Stimulated activated naive B cell treated with anti-CD40 and anti-IgM and Interleukin-4, amounts not matched to agents 10 μg/mL and 1 μg/mL and 100 μg/mL, for 72 hours (primary cell): ENCODE measurements at regions not wholly inside any gene's neighbourhood (a gene's known extent, or its start where the extent isn't known, plus 50 kb on each side); places are given as distances from the start of the nearest gene placed in this dataset.
A peak's percentile ranks its signal among the peaks of the same experiment; 100 is the strongest.

Experiments used
- ATAC-seq, 2 donors: fragments of 150-1000 bp; cut with Tn5 transposase; replicated peaks; 2 replicates each; pipeline ENCODE4 v1.10.0; 2021; ENCODE audit warnings: moderate library complexity in 1 of 2
- DNase-seq: peaks from one replicate; pipeline ENCODE4 v3.0.0; 2021
- H3K27ac Mint-ChIP-seq: one replicate; pipeline ENCODE4 v1.8.0; 2022; ENCODE audit warnings: mild to moderate bottlenecking, mixed read lengths
- H3K27me3 Mint-ChIP-seq, 2 donors: one replicate each; pipeline ENCODE4 v1.8.0; 2022; ENCODE audit warnings: mixed read lengths in 2 of 2
- H3K36me3 Mint-ChIP-seq, 2 donors: one replicate each; pipeline ENCODE4 v1.8.0; 2022; ENCODE audit warnings: mixed read lengths in 2 of 2, mild to moderate bottlenecking in 1 of 2
- H3K4me1 Mint-ChIP-seq, 2 donors: one replicate each; pipeline ENCODE4 v1.8.0; 2022; ENCODE audit warnings: mixed read lengths in 2 of 2, mild to moderate bottlenecking in 1 of 2
- H3K4me3 Mint-ChIP-seq, 2 donors: one replicate each; pipeline ENCODE4 v1.8.0; 2022; ENCODE audit warnings: mild to moderate bottlenecking in 2 of 2, mixed read lengths in 2 of 2, moderate library complexity in 1 of 2
- H3K9me3 Mint-ChIP-seq, 2 donors: one replicate each; pipeline ENCODE4 v1.8.0; 2022; ENCODE audit warnings: mixed read lengths in 2 of 2, mild to moderate bottlenecking in 1 of 2

DNA sequence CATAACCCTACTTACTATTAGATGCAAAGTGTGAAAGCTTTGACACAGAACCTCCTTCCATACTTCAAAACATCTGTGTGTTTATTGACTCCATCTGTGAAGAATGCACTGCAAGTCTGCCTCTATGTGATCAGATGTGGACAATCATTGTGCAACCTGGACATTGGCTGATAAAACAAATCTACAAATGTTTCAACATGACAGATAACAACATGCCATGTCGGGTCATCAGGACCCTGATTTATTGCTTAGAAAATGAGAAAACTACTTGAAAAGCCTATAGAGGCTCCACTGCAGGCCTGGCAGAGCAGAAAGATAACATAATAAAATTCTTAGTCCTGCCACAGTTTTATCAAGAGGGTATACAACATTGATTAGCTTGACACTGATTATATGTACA is 1286.4 kb downstream of the GRIK2 start:
- DNase-seq (no peak), ATAC-seq (no peak)
- Mint-ChIP-seq H3K27ac (no peak overlapping the region), H3K27me3 (no peaks in the 10 kb centered on the region), H3K36me3 (no peaks in the 10 kb centered on the region), H3K4me3 (no peak overlapping the region), H3K4me1 (no peaks in the 10 kb centered on the region), H3K9me3 (no peaks in the 10 kb centered on the region)

DNA sequence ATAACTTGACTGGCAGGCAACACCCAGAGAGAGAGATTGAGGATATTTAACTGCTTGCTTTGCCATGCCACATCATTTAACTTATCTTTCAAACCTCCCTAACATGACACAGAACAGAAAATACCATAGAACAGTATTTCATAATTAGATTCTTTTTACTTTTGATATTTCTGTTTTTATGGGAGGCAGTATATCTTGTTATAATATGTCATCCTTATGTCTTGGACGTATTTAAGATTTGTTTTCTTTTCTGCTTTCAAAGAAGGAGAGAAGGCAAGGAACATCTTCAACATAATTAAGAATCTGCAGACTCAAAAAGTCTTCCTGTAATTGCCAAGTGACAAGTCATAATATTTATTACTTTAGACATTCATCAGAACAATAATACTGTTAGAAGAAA is 1283.7 kb downstream of the GRIK2 start:
- Mint-ChIP-seq H3K9me3 (no peaks in the 10 kb centered on the region), H3K27ac (no peak overlapping the region), H3K27me3 (no peaks in the 10 kb centered on the region), H3K4me1 (no peaks in the 10 kb centered on the region), H3K36me3 (no peaks in the 10 kb centered on the region), H3K4me3 (no peak overlapping the region)
- DNase-seq (no peak), ATAC-seq (no peak)

DNA sequence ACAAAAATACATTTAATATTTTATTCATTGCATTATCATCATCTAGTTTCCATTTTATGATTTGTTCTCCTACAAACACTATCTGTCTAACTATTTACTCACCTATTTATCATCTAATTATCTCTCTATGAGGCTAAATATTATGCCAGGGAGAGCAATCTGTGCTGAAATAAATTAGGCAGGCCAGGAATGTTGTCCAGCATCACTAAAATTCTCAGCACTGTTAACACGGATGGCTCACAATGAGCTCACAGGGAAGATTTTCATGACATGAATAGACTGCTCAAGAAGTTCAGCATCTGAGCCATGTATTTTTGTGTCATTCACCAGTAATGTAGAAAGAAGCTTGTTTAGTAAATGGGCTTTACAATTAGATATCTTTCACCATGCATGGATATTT is 1277.2 kb downstream of the GRIK2 start:
- H3K27ac Mint-ChIP-seq, result no peak overlapping the region
- no peaks in the 10 kb centered on the region for H3K27me3 Mint-ChIP-seq
- no peaks in the 10 kb centered on the region for H3K9me3 Mint-ChIP-seq
- no peak overlapping the region for H3K4me3 Mint-ChIP-seq
- no peaks in the 10 kb centered on the region for H3K36me3 Mint-ChIP-seq
- no peaks in the 10 kb centered on the region for H3K4me1 Mint-ChIP-seq
- ATAC-seq (no peak), DNase-seq (no peak)

DNA sequence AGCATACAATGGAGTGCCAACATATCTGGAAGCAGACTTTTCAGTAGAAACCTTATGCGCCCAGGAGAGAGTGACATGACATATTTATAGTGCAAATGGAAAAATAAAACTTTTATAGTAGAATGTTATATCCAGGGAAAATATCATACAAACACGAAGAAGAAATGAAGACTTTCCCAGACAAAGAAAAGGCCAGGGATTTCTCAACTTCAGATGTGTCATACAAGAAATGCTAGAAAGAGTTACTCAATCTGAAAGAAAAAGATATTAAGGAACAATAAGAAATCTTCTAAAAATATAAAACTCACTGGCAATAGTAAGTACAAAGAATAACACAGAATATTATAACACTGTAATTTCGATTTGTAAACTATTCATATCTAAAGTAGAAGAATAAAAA is 1269.3 kb downstream of the GRIK2 start:
- Mint-ChIP-seq H3K27ac (no peak overlapping the region), H3K4me1 (no peaks in the 10 kb centered on the region), H3K27me3 (no peaks in the 10 kb centered on the region), H3K4me3 (no peak overlapping the region), H3K36me3 (no peaks in the 10 kb centered on the region), H3K9me3 (peaks cover 1 to 3% of the 10 kb centered on the region in 2 donors)
- ATAC-seq (no peak), DNase-seq (no peak)

DNA sequence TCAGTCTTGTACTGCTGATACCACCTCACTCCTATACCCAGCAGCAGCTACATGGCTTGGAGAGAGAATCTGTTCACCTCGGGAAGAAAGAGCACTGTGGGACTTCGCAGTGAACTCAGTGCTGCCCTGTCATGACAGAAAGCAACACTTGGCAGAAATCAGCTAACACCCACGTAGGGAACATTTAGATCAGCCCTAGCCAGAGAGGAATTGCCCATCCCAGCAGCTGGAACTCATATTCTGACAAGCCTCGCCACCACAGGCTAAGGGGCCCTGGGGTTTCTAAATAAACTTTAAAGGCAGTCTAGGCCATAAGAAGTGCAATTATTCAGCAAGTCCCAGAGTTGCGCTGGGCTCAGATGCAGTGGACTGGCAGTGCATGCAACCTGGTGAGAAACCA is 1266.8 kb downstream of the GRIK2 start:
- no peak for DNase-seq
- no peaks in the 10 kb centered on the region for H3K36me3 Mint-ChIP-seq
- no peaks in the 10 kb centered on the region for H3K4me1 Mint-ChIP-seq
- peaks cover 1 to 3% of the 10 kb centered on the region in 2 donors for H3K9me3 Mint-ChIP-seq
- ATAC-seq, result peak in 1 of 2 donors; percentile 19
- H3K27ac Mint-ChIP-seq, result no peak overlapping the region
- H3K4me3 Mint-ChIP-seq, result no peak overlapping the region
- no peaks in the 10 kb centered on the region for H3K27me3 Mint-ChIP-seq

DNA sequence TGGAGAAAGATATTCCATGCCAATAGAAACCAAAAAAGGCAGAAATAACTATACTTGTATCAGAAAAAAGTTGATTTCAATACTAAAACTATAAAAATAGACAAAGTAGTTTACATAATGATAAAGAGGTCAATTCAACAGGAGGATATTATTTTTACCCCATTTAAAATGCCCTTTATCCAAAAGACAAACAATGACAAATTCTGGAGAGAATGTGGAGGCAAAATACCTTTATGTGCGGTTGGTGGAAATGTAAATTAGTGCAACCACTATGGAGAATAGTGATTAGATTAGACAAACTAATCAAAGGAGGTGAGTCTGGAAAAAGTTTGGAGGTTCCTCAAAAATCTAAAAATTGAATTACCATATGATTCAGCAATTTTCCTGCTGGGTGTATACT is 1262.3 kb downstream of the GRIK2 start:
- no peaks in the 10 kb centered on the region for H3K4me1 Mint-ChIP-seq
- DNase-seq (no peak), ATAC-seq (no peak)
- no peak overlapping the region for H3K4me3 Mint-ChIP-seq
- no peaks in the 10 kb centered on the region for H3K27me3 Mint-ChIP-seq
- peaks cover 3 to 5% of the 10 kb centered on the region in 2 donors for H3K9me3 Mint-ChIP-seq
- H3K27ac Mint-ChIP-seq, result no peak overlapping the region
- no peaks in the 10 kb centered on the region for H3K36me3 Mint-ChIP-seq

DNA sequence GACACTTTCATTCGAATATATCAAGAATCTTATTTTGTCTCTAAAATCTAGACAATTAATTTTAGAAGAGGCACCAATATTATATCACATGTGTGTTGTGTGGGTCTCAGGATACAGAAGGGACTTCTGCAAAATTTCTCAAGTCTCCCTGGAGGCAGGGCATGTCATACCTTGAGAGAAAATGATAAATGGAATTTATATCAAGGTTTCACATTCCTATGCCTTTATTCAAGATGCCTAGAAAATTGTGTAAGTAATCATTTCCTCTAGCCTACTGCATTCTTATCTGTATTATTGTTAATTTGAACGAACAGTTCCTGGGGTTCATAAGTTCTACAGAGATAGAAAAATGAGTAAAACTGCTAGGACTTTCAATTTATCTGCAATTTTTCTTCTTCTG is 1247.9 kb downstream of the GRIK2 start:
- DNase-seq, result no peak
- H3K4me3 Mint-ChIP-seq, result no peak overlapping the region
- H3K4me1 Mint-ChIP-seq, result no peaks in the 10 kb centered on the region
- no peaks in the 10 kb centered on the region for H3K36me3 Mint-ChIP-seq
- no peak overlapping the region for H3K27ac Mint-ChIP-seq
- H3K9me3 Mint-ChIP-seq, result peaks cover 4 to 8% of the 10 kb centered on the region in 2 donors
- no peaks in the 10 kb centered on the region for H3K27me3 Mint-ChIP-seq
- no peak for ATAC-seq

DNA sequence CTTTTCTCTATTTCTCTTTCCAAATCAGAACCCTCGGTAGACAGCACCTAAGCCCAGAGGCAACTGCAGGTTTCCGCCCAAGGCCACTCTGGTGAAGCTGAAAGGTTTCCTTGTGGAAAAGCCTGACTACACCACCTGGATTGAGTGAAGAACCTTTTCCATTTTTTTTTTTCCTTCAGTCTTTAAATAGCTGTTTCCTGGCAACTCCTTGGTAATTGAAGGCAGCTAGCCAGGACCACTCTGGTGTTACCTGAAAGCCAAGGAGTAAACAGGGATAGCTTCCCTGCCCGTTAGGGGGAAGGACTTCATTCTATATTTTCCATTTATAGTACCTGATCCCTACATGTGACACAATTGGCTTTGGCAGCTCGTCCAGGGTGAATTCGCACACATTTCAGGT is 1238.4 kb downstream of the GRIK2 start:
- Mint-ChIP-seq H3K4me3 (no peak overlapping the region), H3K27ac (no peak overlapping the region), H3K36me3 (no peaks in the 10 kb centered on the region), H3K27me3 (no peaks in the 10 kb centered on the region), H3K4me1 (no peaks in the 10 kb centered on the region), H3K9me3 (peaks cover 0 to 4% of the 10 kb centered on the region in 2 donors)
- ATAC-seq (no peak), DNase-seq (no peak)

DNA sequence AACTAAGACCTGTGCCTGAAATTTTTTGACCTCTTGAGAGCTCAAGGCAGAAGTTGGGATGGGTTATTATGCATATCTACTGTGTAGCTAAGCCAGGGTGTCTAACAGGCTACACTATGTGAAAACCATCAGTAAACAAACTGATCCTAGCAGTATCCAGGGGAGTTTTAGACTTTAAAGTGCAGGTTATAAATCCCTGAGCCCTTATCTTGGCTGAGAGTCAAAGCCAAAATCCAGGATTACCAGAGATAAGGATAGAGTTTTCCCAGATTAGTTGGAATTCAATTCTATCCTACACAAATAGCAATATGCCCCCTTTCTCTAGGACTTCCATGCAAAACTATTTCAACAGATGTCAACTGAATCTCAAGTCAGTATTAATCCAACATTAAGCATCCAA is 1229.7 kb downstream of the GRIK2 start:
- H3K27me3 Mint-ChIP-seq, result no peaks in the 10 kb centered on the region
- peaks cover 0 to 1% of the 10 kb centered on the region in 2 donors for H3K9me3 Mint-ChIP-seq
- DNase-seq, result no peak
- no peak overlapping the region for H3K27ac Mint-ChIP-seq
- H3K4me3 Mint-ChIP-seq, result no peak overlapping the region
- no peak for ATAC-seq
- H3K36me3 Mint-ChIP-seq, result no peaks in the 10 kb centered on the region
- no peaks in the 10 kb centered on the region for H3K4me1 Mint-ChIP-seq

DNA sequence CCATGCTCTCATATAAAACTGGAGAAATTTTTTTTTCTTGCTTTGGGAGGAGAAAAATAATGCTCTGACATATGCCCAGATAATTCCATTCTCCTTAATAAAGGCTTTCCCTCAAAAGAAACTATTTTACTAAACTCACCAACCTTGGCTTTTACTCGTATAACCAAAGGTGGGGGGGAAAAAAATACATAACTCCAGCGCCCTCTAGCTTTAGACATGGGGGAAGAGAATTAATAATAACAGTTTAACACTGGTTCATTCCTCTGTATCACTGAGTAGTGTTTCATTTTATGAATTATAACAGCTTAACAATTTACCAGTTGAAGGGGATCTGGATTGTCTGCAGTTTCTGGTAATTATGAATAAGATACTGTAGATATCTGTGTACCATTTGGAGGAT is 1226.1 kb downstream of the GRIK2 start:
- no peaks in the 10 kb centered on the region for H3K27me3 Mint-ChIP-seq
- DNase-seq, result no peak
- H3K4me1 Mint-ChIP-seq, result no peaks in the 10 kb centered on the region
- no peaks in the 10 kb centered on the region for H3K36me3 Mint-ChIP-seq
- no peak overlapping the region for H3K4me3 Mint-ChIP-seq
- peaks cover 0 to 4% of the 10 kb centered on the region in 2 donors for H3K9me3 Mint-ChIP-seq
- no peak overlapping the region for H3K27ac Mint-ChIP-seq
- no peak for ATAC-seq

DNA sequence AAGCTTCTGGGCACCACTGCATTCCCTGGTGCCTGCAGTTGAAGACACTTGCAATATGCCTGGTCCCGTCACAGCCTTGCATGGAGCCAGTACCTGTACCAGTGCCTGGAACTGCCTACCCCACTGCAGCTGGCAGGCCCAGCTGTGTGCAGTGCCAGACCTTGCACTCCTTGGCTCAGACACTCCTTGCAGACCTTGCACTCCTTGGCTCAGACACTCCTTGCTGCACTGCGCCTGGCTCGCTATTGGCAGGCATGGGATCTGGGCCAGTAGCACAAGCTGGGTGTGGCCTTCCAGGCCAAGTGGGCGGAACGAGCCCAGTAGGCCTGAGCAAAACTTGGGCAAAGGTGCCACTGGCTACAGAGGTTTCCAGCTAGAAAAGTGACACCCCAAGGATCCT is 1189.1 kb downstream of the GRIK2 start:
- Mint-ChIP-seq H3K9me3 (peaks cover 0 to 3% of the 10 kb centered on the region in 2 donors), H3K27ac (no peak overlapping the region), H3K27me3 (no peaks in the 10 kb centered on the region), H3K4me1 (no peaks in the 10 kb centered on the region), H3K36me3 (no peaks in the 10 kb centered on the region), H3K4me3 (no peak overlapping the region)
- DNase-seq, result no peak
- ATAC-seq, result peak in 1 of 2 donors; percentile 16

DNA sequence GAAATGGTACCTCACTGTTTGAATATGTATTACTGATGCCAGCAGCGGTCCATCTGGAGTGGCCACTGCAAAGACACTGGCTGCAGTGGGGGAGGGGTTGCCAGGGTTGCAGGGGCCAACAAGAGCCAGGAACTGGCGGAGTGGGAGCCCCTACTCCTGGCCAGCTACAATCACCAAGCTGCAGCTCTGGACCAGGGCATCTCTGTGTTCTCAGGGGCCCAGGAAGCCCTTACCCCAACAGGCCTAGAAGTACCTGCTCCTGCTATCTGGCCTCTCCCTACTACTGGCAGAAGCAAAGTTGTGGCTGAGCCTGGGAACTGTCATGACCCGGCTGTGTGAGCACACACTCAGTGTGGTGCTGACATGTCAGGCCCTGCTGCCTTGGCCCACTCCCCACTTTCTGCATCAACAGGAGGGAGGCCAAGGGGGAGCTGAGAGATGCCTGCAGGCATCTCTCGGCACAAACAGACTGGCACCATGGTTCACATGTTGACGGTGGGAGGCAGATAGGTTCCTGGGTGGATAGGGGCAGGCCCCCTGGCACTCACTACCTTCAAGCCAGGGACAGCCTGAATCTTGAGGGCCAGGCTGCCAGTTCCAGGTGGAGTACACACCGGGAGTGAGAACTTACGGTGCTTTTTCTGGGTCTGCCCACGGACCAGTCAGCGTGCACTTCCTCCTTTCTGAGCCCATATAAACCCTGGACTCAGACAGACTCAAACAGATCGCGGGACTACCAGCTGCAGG is 1188.0 kb downstream of the GRIK2 start:
- no peak overlapping the region for H3K27ac Mint-ChIP-seq
- DNase-seq (no peak), ATAC-seq (peak in 1 of 2 donors; percentile 25)
- H3K4me1 Mint-ChIP-seq, result no peaks in the 10 kb centered on the region
- H3K9me3 Mint-ChIP-seq, result peaks cover 0 to 3% of the 10 kb centered on the region in 2 donors
- no peaks in the 10 kb centered on the region for H3K36me3 Mint-ChIP-seq
- no peak overlapping the region for H3K4me3 Mint-ChIP-seq
- H3K27me3 Mint-ChIP-seq, result no peaks in the 10 kb centered on the region

DNA sequence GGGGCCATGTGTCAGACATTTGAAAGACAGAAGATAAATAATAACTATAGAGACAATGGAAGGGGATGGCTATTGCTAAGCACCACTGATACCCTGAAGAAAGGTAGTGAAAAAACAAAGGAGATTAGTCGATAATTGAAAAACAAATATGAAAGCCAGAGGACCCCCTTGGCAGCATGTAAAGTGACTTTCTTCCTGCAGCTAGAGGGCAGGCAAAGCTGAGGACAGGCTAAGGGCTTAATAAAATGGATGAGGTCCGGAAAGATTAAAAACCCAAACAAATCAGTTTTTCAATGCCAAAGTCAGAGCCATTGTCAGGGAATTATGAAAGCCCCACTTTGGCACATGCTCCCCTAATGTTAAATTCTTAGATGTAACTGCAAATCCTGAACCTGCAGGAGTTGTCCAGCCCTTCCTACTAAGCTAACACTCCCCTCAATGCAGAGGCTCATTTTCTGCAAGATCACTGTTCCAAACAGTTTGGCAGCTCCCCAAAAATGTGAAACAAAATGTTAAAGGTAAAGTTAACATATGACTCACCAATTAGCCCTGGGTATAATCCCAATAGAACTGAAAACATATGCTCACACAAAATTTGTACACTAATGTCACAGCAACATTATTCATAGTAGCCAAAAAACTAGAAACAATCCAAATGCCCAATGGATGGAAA is 1177.9 kb downstream of the GRIK2 start:
- no peaks in the 10 kb centered on the region for H3K36me3 Mint-ChIP-seq

DNA sequence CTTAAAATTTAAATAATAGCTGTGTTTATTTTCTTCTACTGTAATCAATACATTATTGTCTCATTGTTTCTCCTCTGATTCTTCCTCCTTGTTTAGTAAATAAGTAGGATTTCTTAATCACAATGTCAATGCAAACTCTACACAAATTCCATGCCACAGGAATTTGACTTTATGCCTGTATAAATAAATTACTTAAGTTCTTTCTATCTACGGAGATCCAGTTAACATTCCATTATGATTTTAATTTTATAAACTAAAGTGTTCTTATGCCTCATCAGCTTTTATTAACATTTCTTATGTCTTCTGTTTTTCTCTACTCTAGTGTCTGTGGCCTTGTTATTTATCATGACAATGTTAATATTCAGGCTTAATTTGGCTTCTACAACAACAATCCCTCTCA is 1169.2 kb downstream of the GRIK2 start:
- Mint-ChIP-seq H3K4me1 (no peaks in the 10 kb centered on the region), H3K4me3 (no peak overlapping the region), H3K36me3 (no peaks in the 10 kb centered on the region), H3K9me3 (peaks cover 0 to 2% of the 10 kb centered on the region in 2 donors), H3K27me3 (no peaks in the 10 kb centered on the region), H3K27ac (no peak overlapping the region)
- ATAC-seq (no peak), DNase-seq (no peak)

More for the DNA sequence above, 1177.9 kb downstream of the GRIK2 start:
- Mint-ChIP-seq H3K27ac (no peak overlapping the region), H3K4me1 (no peaks in the 10 kb centered on the region), H3K9me3 (no peaks in the 10 kb centered on the region), H3K4me3 (no peak overlapping the region), H3K27me3 (no peaks in the 10 kb centered on the region)
- ATAC-seq (no peak), DNase-seq (no peak)

DNA sequence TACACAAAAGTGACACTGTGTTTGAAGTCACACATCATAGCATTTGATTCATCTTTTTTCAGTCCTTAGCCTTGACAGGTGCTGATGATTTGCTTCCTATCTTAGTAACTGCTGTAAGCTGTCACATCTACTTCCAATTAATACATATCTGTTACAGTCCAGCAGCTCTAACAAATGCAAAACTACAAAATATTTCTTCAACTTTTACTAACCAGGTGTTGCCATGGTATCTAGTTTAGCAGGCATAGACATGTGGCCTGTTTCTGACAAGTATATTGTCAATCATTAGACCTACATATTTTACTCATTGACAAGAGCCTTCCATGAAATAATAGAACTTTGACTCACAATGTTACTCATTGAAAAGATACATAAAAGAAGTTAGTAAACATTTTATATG is 1159.7 kb downstream of the GRIK2 start:
- no peaks in the 10 kb centered on the region for H3K4me1 Mint-ChIP-seq
- DNase-seq, result no peak
- no peaks in the 10 kb centered on the region for H3K36me3 Mint-ChIP-seq

More for the DNA sequence above, 1159.7 kb downstream of the GRIK2 start:
- Mint-ChIP-seq H3K9me3 (no peaks in the 10 kb centered on the region), H3K27me3 (no peaks in the 10 kb centered on the region), H3K4me3 (no peak overlapping the region), H3K27ac (no peak overlapping the region)
- no peak for ATAC-seq
